Neutrophil (primary cell): ENCODE measurements at regions not wholly inside any gene's neighbourhood (a gene's known extent, or its start where the extent isn't known, plus 50 kb on each side); places are given as distances from the start of the nearest gene placed in this dataset.
"Not testable (repeated sequence)": the region's sequence is repeated elsewhere in the genome, so short reads cannot be mapped to it uniquely, and the experiment has no call there.

Experiments
- H3K27ac ChIP-seq: fragments of 200-600 bp; sonication (generic); 2 replicates; pipeline ENCODE4 v1.5.1; 2016; ENCODE audit warnings: mild to moderate bottlenecking, moderate library complexity
- H3K27me3 ChIP-seq: fragments of 200-600 bp; sonication (generic); 2 replicates; pipeline ENCODE4 v1.6.0; 2016; ENCODE audit warnings: mild to moderate bottlenecking
- H3K36me3 ChIP-seq: fragments of 200-600 bp; sonication (generic); 2 replicates; pipeline ENCODE4 v1.5.1; 2017
- H3K4me1 ChIP-seq, 2 experiments: fragments of 200-600 bp in 1 of 2; sonication (generic) in 1 of 2; 1 replicate in 1 of 2; 2 replicates in 1 of 2; pipeline versions ENCODE4 v1.5.1 to v1.6.1; 2013 to 2016; ENCODE audit warnings: low read depth in 1 of 2, low read length in 1 of 2, mild to moderate bottlenecking in 1 of 2, moderate library complexity in 1 of 2; ENCODE audit not compliant: control insufficient read depth in 1 of 2, insufficient read depth in 1 of 2
- H3K4me3 ChIP-seq, 2 experiments: fragments of 200-600 bp in 1 of 2; sonication (generic) in 1 of 2; 1 replicate in 1 of 2; 2 replicates in 1 of 2; pipeline ENCODE4 v1.5.1; 2013 to 2016; ENCODE audit warnings: low read depth in 1 of 2, low read length in 1 of 2, mild to moderate bottlenecking in 1 of 2, moderate library complexity in 1 of 2
- H3K9me3 ChIP-seq: fragments of 200-600 bp; sonication (generic); 2 replicates; pipeline ENCODE4 v1.5.1; 2016
- CTCF ChIP-seq: fragments of 200-600 bp; sonication (generic); IDR thresholded peaks from 2 replicates; pipeline ENCODE4 v1.5.1; 2016; ENCODE audit warnings: antibody characterized with exemption

- H3K4me3 ChIP-seq, result no peak overlapping the region
- H3K36me3 ChIP-seq, result no peaks in the 10 kb centered on the region
- H3K4me1 ChIP-seq, result no peaks in the 10 kb centered on the region
- no peaks in the 10 kb centered on the region for H3K27me3 ChIP-seq
- H3K9me3 ChIP-seq, result no peaks in the 10 kb centered on the region
- no peak for TF ChIP-seq CTCF
- H3K27ac ChIP-seq, result no peak overlapping the region
These were observed 265.4 kb upstream of the DLGAP1 start for GRCh38 chr18:4720518-4720917.

- no peaks in the 10 kb centered on the region for H3K9me3 ChIP-seq
These were observed 250.8 kb upstream of the DLGAP1 start for GRCh38 chr18:4705894-4706293.

GRCh38 chr18:4704781-4705180, 249.7 kb upstream of the DLGAP1 start:
- H3K27me3 ChIP-seq, result no peaks in the 10 kb centered on the region
- no peaks in the 10 kb centered on the region for H3K4me1 ChIP-seq
- H3K27ac ChIP-seq, result no peak overlapping the region
- TF ChIP-seq CTCF, result no peak
- no peaks in the 10 kb centered on the region for H3K9me3 ChIP-seq
- H3K4me3 ChIP-seq, result no peak overlapping the region
- H3K36me3 ChIP-seq, result no peaks in the 10 kb centered on the region

More at GRCh38 chr18:4705894-4706293, 250.8 kb upstream of the DLGAP1 start:
- H3K27ac ChIP-seq, result no peak overlapping the region
- H3K4me1 ChIP-seq, result no peaks in the 10 kb centered on the region
- TF ChIP-seq CTCF, result no peak
- no peak overlapping the region for H3K4me3 ChIP-seq
- no peaks in the 10 kb centered on the region for H3K36me3 ChIP-seq
- H3K27me3 ChIP-seq, result no peaks in the 10 kb centered on the region

GRCh38 chr18:4691836-4692235, 236.7 kb upstream of the DLGAP1 start:
- H3K4me3 ChIP-seq, result no peak overlapping the region
- no peaks in the 10 kb centered on the region for H3K4me1 ChIP-seq
- no peaks in the 10 kb centered on the region for H3K9me3 ChIP-seq
- no peaks in the 10 kb centered on the region for H3K36me3 ChIP-seq
- TF ChIP-seq CTCF, result no peak
- no peak overlapping the region for H3K27ac ChIP-seq
- H3K27me3 ChIP-seq, result no peaks in the 10 kb centered on the region

- H3K4me1 ChIP-seq, H3K27ac ChIP-seq, H3K4me3 ChIP-seq, H3K36me3 ChIP-seq, H3K9me3 ChIP-seq, H3K27me3 ChIP-seq: not testable (repeated sequence)
These were observed 223.6 kb upstream of the DLGAP1 start for GRCh38 chr18:4678685-4679084.

GRCh38 chr18:4677006-4677405, 221.9 kb upstream of the DLGAP1 start:
- Histone ChIP-seq H3K27ac (no peak overlapping the region), H3K9me3 (no peaks in the 10 kb centered on the region), H3K4me1 (no peaks in the 10 kb centered on the region), H3K27me3 (no peaks in the 10 kb centered on the region), H3K4me3 (no peak overlapping the region), H3K36me3 (no peaks in the 10 kb centered on the region)
- TF ChIP-seq CTCF, result no peak
